ENCODE measurements at regions not wholly inside any gene's neighbourhood (a gene's known extent, or its start where the extent isn't known, plus 50 kb on each side); places are given as distances from the start of the nearest gene placed in this dataset.

DNA sequence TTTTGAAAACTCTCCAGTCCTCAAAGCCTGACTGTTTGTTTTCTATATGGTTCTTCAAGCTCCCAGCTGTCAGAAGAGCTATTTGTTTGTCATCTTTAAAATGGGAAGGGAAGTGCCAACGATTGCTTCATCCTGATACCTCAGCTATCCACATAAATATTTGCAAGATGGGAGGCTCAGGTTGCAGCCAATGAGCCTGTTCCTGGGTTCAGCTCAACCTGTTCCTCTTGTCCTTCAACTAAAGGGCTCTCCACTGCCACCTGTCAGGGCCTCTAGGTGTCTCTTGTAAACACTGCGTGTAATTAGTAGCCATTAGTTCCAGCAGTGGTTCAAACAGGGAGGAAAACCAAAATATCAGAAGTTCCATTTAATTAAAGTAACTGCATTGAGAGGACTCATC lies 445.1 kb downstream of the AJAP1 start:
- TF ChIP-seq CBX3 (IDR thresholded peaks at IDR 0.05; ENCODE audit: low read depth), result no peak
- no peak for TF ChIP-seq ELF1 (IDR thresholded peaks at IDR 0.05; ENCODE audit: borderline replicate concordance, low read depth)
- no peak for TF ChIP-seq FOSL1 (IDR thresholded peaks at IDR 0.05; ENCODE audit: low read depth)
- no peak for TF ChIP-seq EGR1 (IDR thresholded peaks at IDR 0.05; ENCODE audit: low read depth)
- no peak for TF ChIP-seq CEBPB (IDR thresholded peaks at IDR 0.05; ENCODE audit: low read depth)
- TF ChIP-seq, protein P1, sequence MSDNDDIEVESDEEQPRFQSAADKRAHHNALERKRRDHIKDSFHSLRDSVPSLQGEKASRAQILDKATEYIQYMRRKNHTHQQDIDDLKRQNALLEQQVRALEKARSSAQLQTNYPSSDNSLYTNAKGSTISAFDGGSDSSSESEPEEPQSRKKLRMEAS (IDR thresholded peaks at IDR 0.05), result no peak
- TF ChIP-seq, protein P2, sequence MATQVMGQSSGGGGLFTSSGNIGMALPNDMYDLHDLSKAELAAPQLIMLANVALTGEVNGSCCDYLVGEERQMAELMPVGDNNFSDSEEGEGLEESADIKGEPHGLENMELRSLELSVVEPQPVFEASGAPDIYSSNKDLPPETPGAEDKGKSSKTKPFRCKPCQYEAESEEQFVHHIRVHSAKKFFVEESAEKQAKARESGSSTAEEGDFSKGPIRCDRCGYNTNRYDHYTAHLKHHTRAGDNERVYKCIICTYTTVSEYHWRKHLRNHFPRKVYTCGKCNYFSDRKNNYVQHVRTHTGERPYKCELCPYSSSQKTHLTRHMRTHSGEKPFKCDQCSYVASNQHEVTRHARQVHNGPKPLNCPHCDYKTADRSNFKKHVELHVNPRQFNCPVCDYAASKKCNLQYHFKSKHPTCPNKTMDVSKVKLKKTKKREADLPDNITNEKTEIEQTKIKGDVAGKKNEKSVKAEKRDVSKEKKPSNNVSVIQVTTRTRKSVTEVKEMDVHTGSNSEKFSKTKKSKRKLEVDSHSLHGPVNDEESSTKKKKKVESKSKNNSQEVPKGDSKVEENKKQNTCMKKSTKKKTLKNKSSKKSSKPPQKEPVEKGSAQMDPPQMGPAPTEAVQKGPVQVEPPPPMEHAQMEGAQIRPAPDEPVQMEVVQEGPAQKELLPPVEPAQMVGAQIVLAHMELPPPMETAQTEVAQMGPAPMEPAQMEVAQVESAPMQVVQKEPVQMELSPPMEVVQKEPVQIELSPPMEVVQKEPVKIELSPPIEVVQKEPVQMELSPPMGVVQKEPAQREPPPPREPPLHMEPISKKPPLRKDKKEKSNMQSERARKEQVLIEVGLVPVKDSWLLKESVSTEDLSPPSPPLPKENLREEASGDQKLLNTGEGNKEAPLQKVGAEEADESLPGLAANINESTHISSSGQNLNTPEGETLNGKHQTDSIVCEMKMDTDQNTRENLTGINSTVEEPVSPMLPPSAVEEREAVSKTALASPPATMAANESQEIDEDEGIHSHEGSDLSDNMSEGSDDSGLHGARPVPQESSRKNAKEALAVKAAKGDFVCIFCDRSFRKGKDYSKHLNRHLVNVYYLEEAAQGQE (IDR thresholded peaks at IDR 0.05; ENCODE audit: low read depth), result no peak
- TF ChIP-seq SIN3A (IDR thresholded peaks at IDR 0.05; ENCODE audit: low read depth), result no peak
- TF ChIP-seq TCF7L2 (IDR thresholded peaks at IDR 0.05; ENCODE audit: borderline replicate concordance, extremely low read depth, insufficient read depth, insufficient read length), result no peak
- no peak for TF ChIP-seq POLR2AphosphoS5 (IDR thresholded peaks at IDR 0.05; ENCODE audit: low read depth, low read length)
- TF ChIP-seq JUND (IDR thresholded peaks at IDR 0.05), result no peak
- TF ChIP-seq ZFX (IDR thresholded peaks at IDR 0.05), result no peak

More for the DNA sequence above, 445.1 kb downstream of the AJAP1 start:
- Histone ChIP-seq H2AFZ (ENCODE audit: low read depth, low read length, poor library complexity, severe bottlenecking) (no peak overlapping the region), H4K20me1 (ENCODE audit: insufficient read depth) (no peaks in the 10 kb centered on the region), H3K4me1 (ENCODE audit: control insufficient read depth in 1 of 2, insufficient read depth in 2 of 2, low read length in 2 of 2) (no peaks in the 10 kb centered on the region), H3K9ac (ENCODE audit: low read length) (no peak overlapping the region), H3K4me2 (ENCODE audit: low read length) (no peak overlapping the region), H3K36me3 (ENCODE audit: control insufficient read depth in 1 of 2, insufficient read depth in 2 of 2, low read length in 2 of 2) (no peaks in the 10 kb centered on the region), H3K9me2 (ENCODE audit: insufficient read depth) (no peaks in the 10 kb centered on the region), H3K79me2 (ENCODE audit: insufficient read depth, low read length) (no peaks in the 10 kb centered on the region), H3K27me3 (ENCODE audit: insufficient read depth, low read length) (no peaks in the 10 kb centered on the region), H3K4me3 (replicated peaks in 1 of 2; ENCODE audit: low read depth in 1 of 2, low read length in 2 of 2) (no peak overlapping the region), H3K27ac (ENCODE audit: low read depth, low read length) (no peak overlapping the region), H3K9me3 (ENCODE audit: control insufficient read depth in 1 of 2, insufficient read depth in 1 of 2, low read depth in 1 of 2, low read length in 2 of 2) (peaks cover 0 to 11% of the 10 kb centered on the region in 2 experiments; a peak in 2 of 4 replicates)
- intact Hi-C loops (cut with micrococcal nuclease), result no loop called here
- no TSS peak for BruUV-seq (replicated peaks)
- ChIA-PET RAD21 (ENCODE audit: low non-redundant PET in 1 of 2, low total read pairs in 2 of 2, uncharacterized antibody in 2 of 2, unreplicated experiment in 2 of 2) (no interaction called here), POLR2A (no interaction called here), CTCF (no interaction called here)
- ATAC-seq, result no peak
- no peak for DNase-seq (ENCODE audit: low read depth, low spot score)

Measured in HCT116 (cell line).